Kidney (tissue), 13 donors: ENCODE measurements at regions not wholly inside any gene's neighbourhood (a gene's known extent, or its start where the extent isn't known, plus 50 kb on each side); places are given as distances from the start of the nearest gene placed in this dataset.

Experiments used
- DNase-seq, 5 donors: peaks; one replicate each; pipeline ENCODE4 v3.0.0-alpha.2; 2013 to 2020
- FAIRE-seq: peaks from 2 replicates; lab custom pipeline; 2012; peaks lifted over from hg19 to GRCh38; lab: Jason Lieb, UNC
- H3K27ac ChIP-seq, 2 donors: one replicate each; pipeline ENCODE4 v1.7.0; 2013; ENCODE audit warnings: low read depth in 2 of 2, low read length in 2 of 2, inconsistent platforms in 1 of 2
- H3K27me3 ChIP-seq: one replicate; pipeline ENCODE4 v1.7.1; 2013; ENCODE audit warnings: low read length, inconsistent platforms; ENCODE audit not compliant: control insufficient read depth, insufficient read depth
- H3K36me3 ChIP-seq, 3 donors: one replicate each; pipeline versions ENCODE4 v1.7.0 to v1.7.1; 2013; ENCODE audit warnings: low read length in 3 of 3, control low read depth in 1 of 3, inconsistent platforms in 1 of 3; ENCODE audit not compliant: insufficient read depth in 3 of 3, control insufficient read depth in 2 of 3
- H3K4me1 ChIP-seq, 3 donors: one replicate each; pipeline versions ENCODE4 v1.7.0 to v1.7.1; 2013; ENCODE audit warnings: low read length in 3 of 3, inconsistent platforms in 1 of 3, low read depth in 1 of 3; ENCODE audit not compliant: control insufficient read depth in 2 of 3, insufficient read depth in 2 of 3
- H3K4me3 ChIP-seq, 3 donors: one replicate each; pipeline versions ENCODE4 v1.7.0 to v1.8.1; 2013; ENCODE audit warnings: low read length in 3 of 3, control low read depth in 1 of 3, inconsistent platforms in 1 of 3
- H3K9ac ChIP-seq, 3 donors: one replicate each; pipeline versions ENCODE4 v1.7.0 to v1.7.1; 2013; ENCODE audit warnings: low read length in 3 of 3, control low read depth in 1 of 3, inconsistent platforms in 1 of 3
- H3K9me3 ChIP-seq, 3 donors: one replicate each; pipeline versions ENCODE4 v1.7.0 to v1.7.1; 2013; ENCODE audit warnings: low read length in 3 of 3, control low read depth in 1 of 3, inconsistent platforms in 1 of 3; ENCODE audit not compliant: control insufficient read depth in 2 of 3, insufficient read depth in 1 of 3
- CTCF ChIP-seq: IDR thresholded peaks from 3 replicates; pipeline ENCODE4 v1.5.1; 2012; ENCODE audit warnings: mild to moderate bottlenecking, moderate library complexity, borderline replicate concordance; ENCODE audit not compliant: insufficient read depth; ENCODE audit errors: extremely low read depth
- intact Hi-C: fragments of 100-400 bp; cut with DNase I; formaldehyde crosslinking; loops from one replicate; pipeline ENCODE4 v1.11.1; 2022
- donor health status: control.
- donor health status: control.
- donor health status: control.
- donor health status: control.
- donor health status: control.
- donor health status: DM: yes; HTN: yes; CAD: no.
- donor health status: Normal renal cell carcinoma (clear cell type).

GRCh38 chr7:124276005-124276622 lies 243.2 kb upstream of the TMEM229A start:
- peak in 2 of 5 donors; percentile 5 to 13 for DNase-seq
- no peaks in the 10 kb centered on the region for H3K27me3 ChIP-seq
- peak; percentile 7 for TF ChIP-seq CTCF
- no peaks in the 10 kb centered on the region for H3K4me1 ChIP-seq
- no peak overlapping the region for H3K27ac ChIP-seq
- no peak overlapping the region for H3K4me3 ChIP-seq
- intact Hi-C loops = no loop called here
- no peak overlapping the region for H3K9ac ChIP-seq
- no peak for FAIRE-seq
- H3K9me3 ChIP-seq = no peaks in the 10 kb centered on the region
- H3K36me3 ChIP-seq = no peaks in the 10 kb centered on the region

- Histone ChIP-seq H3K9ac (no peak overlapping the region), H3K4me3 (no peak overlapping the region), H3K27me3 (no peaks in the 10 kb centered on the region), H3K27ac (no peak overlapping the region), H3K36me3 (no peaks in the 10 kb centered on the region), H3K4me1 (no peaks in the 10 kb centered on the region), H3K9me3 (no peaks in the 10 kb centered on the region)
- FAIRE-seq (no peak), DNase-seq (no peak)
- intact Hi-C loops = no loop called here
- TF ChIP-seq CTCF = no peak
These were observed 242.5 kb upstream of the TMEM229A start for GRCh38 chr7:124275411-124275810.

- H3K4me3 ChIP-seq = no peak overlapping the region
- TF ChIP-seq CTCF = no peak
- H3K9me3 ChIP-seq = no peaks in the 10 kb centered on the region
- H3K27ac ChIP-seq = no peak overlapping the region
- DNase-seq (no peak), FAIRE-seq (no peak)
- no peaks in the 10 kb centered on the region for H3K36me3 ChIP-seq
- no peak overlapping the region for H3K9ac ChIP-seq
- H3K4me1 ChIP-seq = no peaks in the 10 kb centered on the region
- intact Hi-C loops = no loop called here
- H3K27me3 ChIP-seq = no peaks in the 10 kb centered on the region
These were observed 236.9 kb upstream of the TMEM229A start for GRCh38 chr7:124269774-124270173.

GRCh38 chr7:124267154-124267553 lies 234.3 kb upstream of the TMEM229A start:
- no peaks in the 10 kb centered on the region for H3K36me3 ChIP-seq

More at GRCh38 chr7:124267154-124267553, 234.3 kb upstream of the TMEM229A start:
- no peak overlapping the region for H3K4me3 ChIP-seq
- DNase-seq (no peak), FAIRE-seq (no peak)
- no peaks in the 10 kb centered on the region for H3K9me3 ChIP-seq
- no peak for TF ChIP-seq CTCF
- intact Hi-C loops = no loop called here
- H3K27me3 ChIP-seq = no peaks in the 10 kb centered on the region
- H3K4me1 ChIP-seq = no peaks in the 10 kb centered on the region
- no peak overlapping the region for H3K9ac ChIP-seq
- no peak overlapping the region for H3K27ac ChIP-seq
